ENCODE measurements at regions not wholly inside any gene's neighbourhood (a gene's known extent, or its start where the extent isn't known, plus 50 kb on each side); places are given as distances from the start of the nearest gene placed in this dataset.

GRCh38 chr7:12826079-12826478, 138.6 kb downstream of the ARL4A start:
- CTCF ChIA-PET: no interaction called here
- TF ChIP-seq CTCF (conservative IDR thresholded peaks at IDR 0.05; ENCODE audit: low read depth, low read length) (no peak), EZH2 (IDR thresholded peaks at IDR 0.05; ENCODE audit: borderline replicate concordance, low read depth, low read length, poor library complexity, severe bottlenecking) (no peak)
- no TSS peak for BruUV-seq (replicated peaks)
- H3K4me3 ChIP-seq (ENCODE audit: low read depth, low read length, poor library complexity, severe bottlenecking): no peak overlapping the region
- intact Hi-C loops (cut with micrococcal nuclease; ENCODE audit: unreplicated experiment): no loop called here
- H3K9me3 ChIP-seq (ENCODE audit: low read depth, low read length, poor library complexity, severe bottlenecking): no peaks in the 10 kb centered on the region
- POLR2A ChIA-PET (ENCODE audit: low non-redundant PET): no interaction called here
- no peak for DNase-seq (ENCODE audit: low spot score)
- H3K27me3 ChIP-seq (replicated peaks; ENCODE audit: insufficient read depth, low read depth, low read length, poor library complexity): no peaks in the 10 kb centered on the region
- H3K4me1 ChIP-seq (ENCODE audit: insufficient read depth, low read length, poor library complexity, severe bottlenecking): no peaks in the 10 kb centered on the region
- H3K36me3 ChIP-seq (ENCODE audit: insufficient read depth, low read length, poor library complexity, severe bottlenecking): no peaks in the 10 kb centered on the region
- H3K27ac ChIP-seq (ENCODE audit: low read depth, low read length, poor library complexity, severe bottlenecking): no peak overlapping the region

GRCh38 chr7:12827219-12827821, 139.9 kb downstream of the ARL4A start:
- intact Hi-C loops (cut with micrococcal nuclease; ENCODE audit: unreplicated experiment): no loop called here
- BruUV-seq (replicated peaks): no TSS peak

GRCh38 chr7:12827920-12828319, 140.5 kb downstream of the ARL4A start:
- no peaks in the 10 kb centered on the region for H3K9me3 ChIP-seq (ENCODE audit: low read depth, low read length, poor library complexity, severe bottlenecking)
- ChIA-PET CTCF (no interaction called here), POLR2A (ENCODE audit: low non-redundant PET) (no interaction called here)
- H3K4me3 ChIP-seq (ENCODE audit: low read depth, low read length, poor library complexity, severe bottlenecking): no peak overlapping the region
- no peak for TF ChIP-seq CTCF (conservative IDR thresholded peaks at IDR 0.05; ENCODE audit: low read depth, low read length)
- H3K4me1 ChIP-seq (ENCODE audit: insufficient read depth, low read length, poor library complexity, severe bottlenecking): no peaks in the 10 kb centered on the region
- no peak overlapping the region for H3K27ac ChIP-seq (ENCODE audit: low read depth, low read length, poor library complexity, severe bottlenecking)
- BruUV-seq (replicated peaks): no TSS peak
- no peaks in the 10 kb centered on the region for H3K27me3 ChIP-seq (replicated peaks; ENCODE audit: insufficient read depth, low read depth, low read length, poor library complexity)
- DNase-seq (ENCODE audit: low spot score): no peak
- intact Hi-C loops (cut with micrococcal nuclease; ENCODE audit: unreplicated experiment): no loop called here
- no peaks in the 10 kb centered on the region for H3K36me3 ChIP-seq (ENCODE audit: insufficient read depth, low read length, poor library complexity, severe bottlenecking)

More at GRCh38 chr7:12827219-12827821, 139.9 kb downstream of the ARL4A start:
- ChIA-PET POLR2A (ENCODE audit: low non-redundant PET) (no interaction called here), CTCF (no interaction called here)
- DNase-seq (ENCODE audit: low spot score): no peak
- H3K36me3 ChIP-seq (ENCODE audit: insufficient read depth, low read length, poor library complexity, severe bottlenecking): no peaks in the 10 kb centered on the region
- H3K4me1 ChIP-seq (ENCODE audit: insufficient read depth, low read length, poor library complexity, severe bottlenecking): no peaks in the 10 kb centered on the region
- H3K27me3 ChIP-seq (replicated peaks; ENCODE audit: insufficient read depth, low read depth, low read length, poor library complexity): no peaks in the 10 kb centered on the region
- no peak overlapping the region for H3K4me3 ChIP-seq (ENCODE audit: low read depth, low read length, poor library complexity, severe bottlenecking)
- no peak for TF ChIP-seq EZH2 (IDR thresholded peaks at IDR 0.05; ENCODE audit: borderline replicate concordance, low read depth, low read length, poor library complexity, severe bottlenecking)
- TF ChIP-seq CTCF (conservative IDR thresholded peaks at IDR 0.05; ENCODE audit: low read depth, low read length): no peak
- H3K27ac ChIP-seq (ENCODE audit: low read depth, low read length, poor library complexity, severe bottlenecking): no peak overlapping the region
- H3K9me3 ChIP-seq (ENCODE audit: low read depth, low read length, poor library complexity, severe bottlenecking): no peaks in the 10 kb centered on the region
